Uterus (tissue), 3 donors: ENCODE measurements at regions not wholly inside any gene's neighbourhood (a gene's known extent, or its start where the extent isn't known, plus 50 kb on each side); places are given as distances from the start of the nearest gene placed in this dataset.

Experiments
- DNase-seq, 2 donors: peaks; one replicate each; pipeline ENCODE4 v3.0.0-alpha.2; 2019 to 2020
- H3K27ac ChIP-seq, 2 donors: fragments of 200-600 bp; sonication (generic); 1 replicate in 1 of 2; 2 replicates in 1 of 2; pipeline ENCODE4 v1.5.1; 2016 to 2018
- H3K27me3 ChIP-seq, 2 donors: fragments of 200-600 bp; sonication (generic); one replicate each; pipeline ENCODE4 v1.5.1; 2018 to 2019; ENCODE audit warnings: control low read depth in 1 of 2
- H3K36me3 ChIP-seq, 2 donors: fragments of 200-600 bp; sonication (generic); one replicate each; pipeline ENCODE4 v1.5.1; 2019; ENCODE audit warnings: control low read depth in 1 of 2
- H3K4me1 ChIP-seq, 2 donors: fragments of 200-600 bp; sonication (generic); one replicate each; pipeline ENCODE4 v1.5.1; 2018 to 2019; ENCODE audit warnings: control low read depth in 1 of 2
- H3K4me3 ChIP-seq, 2 donors: fragments of 200-600 bp; sonication (generic); 1 replicate in 1 of 2; 2 replicates in 1 of 2; pipeline ENCODE4 v1.5.1; 2018 to 2019; ENCODE audit warnings: mild to moderate bottlenecking in 1 of 2
- H3K9me3 ChIP-seq, 2 donors: fragments of 200-600 bp; sonication (generic); one replicate each; pipeline ENCODE4 v1.5.1; 2019; ENCODE audit warnings: control low read depth in 1 of 2
- CTCF ChIP-seq, 4 experiments: fragments of 200-600 bp in 2 of 4; fragments of 450-650 bp in 2 of 4; sonication (generic) in 2 of 4; IDR thresholded peaks; one replicate each; pipeline ENCODE4 v1.5.1; 2016 to 2019; ENCODE audit warnings: antibody characterized with exemption in 4 of 4, mild to moderate bottlenecking in 2 of 4, moderate library complexity in 1 of 4
- POLR2A ChIP-seq, 2 donors: fragments of 450-650 bp; IDR thresholded peaks; one replicate each; pipeline ENCODE4 v1.6.1; 2016; ENCODE audit warnings: antibody characterized with exemption in 2 of 2, mild to moderate bottlenecking in 1 of 2, moderate library complexity in 1 of 2
- intact Hi-C: fragments of 100-400 bp; cut with DNase I; formaldehyde crosslinking; loops from one replicate; pipeline ENCODE4 v1.15.1; 2023; ENCODE audit warnings: low total_unique reads
- donor health status: DM: yes; HTN: yes; CAD: no.

GRCh38 chr6:22357724-22358189 is 60.9 kb upstream of the PRL start:
- H3K4me3 ChIP-seq, result no peak overlapping the region
- intact Hi-C loops, result no loop called here
- no peaks in the 10 kb centered on the region for H3K9me3 ChIP-seq
- H3K27me3 ChIP-seq, result no peaks in the 10 kb centered on the region
- H3K27ac ChIP-seq, result no peak overlapping the region
- H3K4me1 ChIP-seq, result no peaks in the 10 kb centered on the region
- TF ChIP-seq POLR2A (IDR thresholded peaks at IDR 0.05) (no peak), CTCF (IDR thresholded peaks at IDR 0.05) (no peak)
- DNase-seq, result no peak
- H3K36me3 ChIP-seq, result no peaks in the 10 kb centered on the region

DNA sequence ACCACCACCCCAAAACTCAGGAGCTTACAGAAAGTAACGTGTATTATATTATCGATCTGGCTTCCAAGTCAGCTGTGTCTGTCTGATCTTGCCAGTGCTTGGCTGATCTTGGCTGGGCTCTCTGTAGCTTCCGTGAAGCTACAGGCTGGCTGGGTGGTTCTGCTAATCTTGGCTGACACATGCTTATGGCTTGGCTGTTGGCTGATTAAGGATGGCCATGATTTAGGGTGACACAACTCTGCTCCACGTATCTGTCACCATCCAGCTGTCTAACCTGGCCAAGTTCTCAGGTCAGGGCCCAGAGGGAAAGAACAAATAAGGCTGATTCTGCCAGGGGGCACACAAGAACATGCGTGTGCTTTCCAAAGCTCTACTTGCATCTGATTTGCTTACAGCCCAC is 64.7 kb upstream of the PRL start:
- Histone ChIP-seq H3K27me3 (no peaks in the 10 kb centered on the region), H3K27ac (no peak overlapping the region), H3K9me3 (no peaks in the 10 kb centered on the region), H3K4me1 (no peaks in the 10 kb centered on the region), H3K36me3 (no peaks in the 10 kb centered on the region), H3K4me3 (no peak overlapping the region)
- no peak for DNase-seq
- TF ChIP-seq POLR2A (IDR thresholded peaks at IDR 0.05) (no peak), CTCF (IDR thresholded peaks at IDR 0.05) (no peak)
- intact Hi-C loops, result no loop called here

DNA sequence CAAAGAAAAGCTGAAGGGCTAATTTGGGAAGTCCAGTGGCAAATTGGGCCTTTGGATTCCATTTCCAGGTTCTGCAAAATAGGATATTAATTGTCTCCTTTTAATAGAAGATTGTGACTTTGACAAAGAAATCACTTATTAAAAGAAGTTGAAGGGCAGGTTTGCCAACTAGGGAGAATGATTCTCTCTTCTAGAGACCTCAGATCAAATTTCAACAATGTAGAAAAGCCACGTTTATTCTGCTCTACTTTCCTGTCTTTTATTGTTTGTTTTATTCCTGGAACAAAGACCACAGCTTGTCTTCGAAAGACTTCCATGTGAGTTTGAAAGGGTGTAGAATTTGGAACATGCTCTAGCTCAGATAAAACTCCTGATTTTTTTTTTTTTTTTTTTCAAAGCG is 65.5 kb upstream of the PRL start:
- TF ChIP-seq CTCF (IDR thresholded peaks at IDR 0.05) (no peak), POLR2A (IDR thresholded peaks at IDR 0.05) (no peak)
- Histone ChIP-seq H3K36me3 (no peaks in the 10 kb centered on the region), H3K4me3 (no peak overlapping the region), H3K27ac (no peak overlapping the region), H3K4me1 (no peaks in the 10 kb centered on the region), H3K27me3 (no peaks in the 10 kb centered on the region), H3K9me3 (no peaks in the 10 kb centered on the region)
- no peak for DNase-seq
- intact Hi-C loops, result no loop called here

GRCh38 chr6:22363166-22363713 is 66.4 kb upstream of the PRL start:
- Histone ChIP-seq H3K9me3 (no peaks in the 10 kb centered on the region), H3K27ac (no peak overlapping the region), H3K27me3 (no peaks in the 10 kb centered on the region), H3K4me3 (no peak overlapping the region), H3K4me1 (no peaks in the 10 kb centered on the region), H3K36me3 (no peaks in the 10 kb centered on the region)
- intact Hi-C loops, result no loop called here
- TF ChIP-seq CTCF (IDR thresholded peaks at IDR 0.05), result no peak
- TF ChIP-seq POLR2A (IDR thresholded peaks at IDR 0.05), result no peak
- no peak for DNase-seq

DNA sequence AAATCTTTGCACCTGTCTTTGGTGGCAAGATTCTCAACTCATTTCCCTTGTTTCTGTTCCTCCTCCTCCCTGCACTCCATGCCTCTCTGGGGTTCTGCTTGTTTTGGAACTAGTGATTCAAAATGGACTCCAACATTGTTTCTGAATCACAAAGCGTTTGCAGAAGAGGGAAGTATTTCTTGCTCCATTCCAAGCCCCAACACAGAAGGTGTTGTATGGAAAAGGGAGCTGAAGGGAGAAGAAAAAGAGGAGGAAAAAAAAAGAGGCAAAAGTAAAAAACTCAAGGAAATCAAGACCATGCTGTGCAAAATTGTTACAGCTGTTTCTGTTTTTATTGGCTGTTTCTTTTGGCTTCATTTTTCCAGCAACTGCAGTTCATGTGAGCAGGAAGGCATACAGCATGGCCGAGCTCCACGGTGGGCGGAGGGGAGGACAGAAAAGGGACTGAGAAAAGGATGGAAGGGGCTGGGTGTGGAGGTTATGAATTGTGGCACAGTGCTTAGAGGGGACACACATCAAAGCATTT is 66.9 kb upstream of the PRL start:
- Histone ChIP-seq H3K27ac (no peak overlapping the region), H3K4me3 (no peak overlapping the region), H3K27me3 (no peaks in the 10 kb centered on the region), H3K4me1 (no peaks in the 10 kb centered on the region), H3K9me3 (no peaks in the 10 kb centered on the region), H3K36me3 (no peaks in the 10 kb centered on the region)
- TF ChIP-seq POLR2A (IDR thresholded peaks at IDR 0.05), result no peak
- TF ChIP-seq CTCF (IDR thresholded peaks at IDR 0.05), result no peak
- intact Hi-C loops, result no loop called here
- DNase-seq, result no peak
